ENCODE measurements at regions not wholly inside any gene's neighbourhood (a gene's known extent, or its start where the extent isn't known, plus 50 kb on each side); places are given as distances from the start of the nearest gene placed in this dataset.
"Not testable (repeated sequence)": the region's sequence is repeated elsewhere in the genome, so short reads cannot be mapped to it uniquely, and the experiment has no call there.

- no peak overlapping the region for H3K4me3 ChIP-seq
- H3K9ac ChIP-seq (ENCODE audit: low read depth in 2 of 2, low read length in 2 of 2): no peak overlapping the region
- no peaks in the 10 kb centered on the region for H3K4me1 ChIP-seq
- no peaks in the 10 kb centered on the region for H3K27me3 ChIP-seq
- no peaks in the 10 kb centered on the region for H3K9me3 ChIP-seq
- DNase-seq: no peak
- intact Hi-C loops (cut with DNase I): no loop called here
- no peaks in the 10 kb centered on the region for H3K36me3 ChIP-seq
- no peak overlapping the region for H3K27ac ChIP-seq
- no peak for TF ChIP-seq CTCF (IDR thresholded peaks at IDR 0.05)
Observed at GRCh38 chr1:53395671-53396215, 63.5 kb upstream of the DMRTB1 start.

- Histone ChIP-seq H3K4me1 (no peaks in the 10 kb centered on the region), H3K36me3 (no peaks in the 10 kb centered on the region), H3K9ac (ENCODE audit: low read depth in 2 of 2, low read length in 2 of 2) (no peak overlapping the region), H3K9me3 (no peaks in the 10 kb centered on the region), H3K4me3 (no peak overlapping the region), H3K27me3 (no peaks in the 10 kb centered on the region), H3K27ac (no peak overlapping the region)
- intact Hi-C loops (cut with DNase I): no loop called here
- TF ChIP-seq CTCF (IDR thresholded peaks at IDR 0.05): no peak
- no peak for DNase-seq
Observed at GRCh38 chr1:53396573-53397268, 62.5 kb upstream of the DMRTB1 start.

- no peak overlapping the region for H3K9ac ChIP-seq (ENCODE audit: low read depth in 2 of 2, low read length in 2 of 2)
- H3K4me1 ChIP-seq: no peaks in the 10 kb centered on the region
- no peaks in the 10 kb centered on the region for H3K36me3 ChIP-seq
- H3K9me3 ChIP-seq: no peaks in the 10 kb centered on the region
- no peaks in the 10 kb centered on the region for H3K27me3 ChIP-seq
- intact Hi-C loops (cut with DNase I): no loop called here
- no peak for TF ChIP-seq CTCF (IDR thresholded peaks at IDR 0.05)
- no peak overlapping the region for H3K27ac ChIP-seq
- DNase-seq: no peak
- H3K4me3 ChIP-seq: no peak overlapping the region
Observed at GRCh38 chr1:53398091-53398490, 61.1 kb upstream of the DMRTB1 start.

- Histone ChIP-seq H3K27ac (no peak overlapping the region), H3K9ac (ENCODE audit: low read depth in 2 of 2, low read length in 2 of 2) (no peak overlapping the region), H3K36me3 (no peaks in the 10 kb centered on the region), H3K4me3 (no peak overlapping the region), H3K27me3 (no peaks in the 10 kb centered on the region), H3K9me3 (no peaks in the 10 kb centered on the region), H3K4me1 (no peaks in the 10 kb centered on the region)
- intact Hi-C loops (cut with DNase I): no loop called here
- DNase-seq: no peak
- TF ChIP-seq CTCF (IDR thresholded peaks at IDR 0.05): no peak
Observed at GRCh38 chr1:53398576-53399365, 60.4 kb upstream of the DMRTB1 start.

GRCh38 chr1:53399370-53400133 lies 59.6 kb upstream of the DMRTB1 start:
- H3K4me1 ChIP-seq; DNase-seq; H3K27me3 ChIP-seq; H3K27ac ChIP-seq; H3K4me3 ChIP-seq; intact Hi-C loops (cut with DNase I); H3K36me3 ChIP-seq; H3K9ac ChIP-seq (ENCODE audit: low read depth in 2 of 2, low read length in 2 of 2); H3K9me3 ChIP-seq: not testable (repeated sequence)
